ENCODE measurements at regions not wholly inside any gene's neighbourhood (a gene's known extent, or its start where the extent isn't known, plus 50 kb on each side); places are given as distances from the start of the nearest gene placed in this dataset.

DNA sequence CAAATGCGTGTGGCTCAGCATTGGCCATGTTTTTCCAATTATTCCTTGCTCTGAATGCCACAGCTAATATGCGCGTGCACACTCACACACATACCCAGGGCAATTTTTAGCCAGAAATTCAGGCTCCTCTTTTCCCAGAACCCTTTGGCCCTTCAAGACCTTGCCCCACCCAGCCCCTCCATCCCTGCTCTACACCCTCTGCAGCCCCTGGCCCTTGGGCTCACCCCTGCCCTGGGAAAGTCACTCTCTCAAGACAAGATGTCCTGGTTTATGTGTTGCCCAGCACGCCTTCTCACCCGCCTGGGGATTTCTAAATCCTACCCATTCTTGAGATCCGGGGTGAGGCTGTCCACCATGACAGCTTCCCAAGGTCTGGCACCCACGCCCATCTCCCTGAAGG lies 319.7 kb downstream of the CYP26B1 start:
- TF ChIP-seq CTCF (IDR thresholded peaks at IDR 0.05; ENCODE audit: low read depth, low read length) (no peak), EZH2phosphoT487 (IDR thresholded peaks at IDR 0.05; ENCODE audit: low read depth) (no peak)
